Nucleus accumbens (tissue), 56 donors: ENCODE measurements at regions not wholly inside any gene's neighbourhood (a gene's known extent, or its start where the extent isn't known, plus 50 kb on each side); places are given as distances from the start of the nearest gene placed in this dataset.
A peak's percentile ranks its signal among the peaks of the same experiment; 100 is the strongest.

Experiments used
- DNase-seq, 56 donors: peaks; one replicate each; lab custom pipeline; 2025; lab: John Stamatoyannopoulos, UW

- no peak for DNase-seq
Observed at GRCh38 chr21:16517383-16517782, 787.6 kb downstream of the USP25 start.

- no peak for DNase-seq
Observed at GRCh38 chr21:16519036-16519435, 789.3 kb downstream of the USP25 start.

DNA sequence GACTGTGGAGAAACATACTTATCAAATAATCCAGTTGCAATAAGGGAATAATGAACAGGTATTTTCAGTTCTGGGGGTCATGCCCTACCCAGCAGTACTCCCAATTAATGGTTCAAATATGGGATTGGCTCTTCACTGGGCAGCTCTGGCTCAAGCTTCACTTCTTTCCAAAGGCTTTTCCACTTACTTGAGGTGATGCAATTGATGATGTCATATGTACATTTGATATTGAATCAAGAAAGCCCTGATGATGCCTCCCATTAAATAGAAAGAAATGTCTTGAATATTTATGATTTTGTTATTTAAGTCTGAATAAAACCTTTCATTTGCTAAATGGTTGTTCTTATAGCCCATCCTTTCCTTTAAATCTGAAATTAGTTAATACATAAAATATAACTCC is 789.9 kb downstream of the USP25 start:
- DNase-seq = no peak

DNA sequence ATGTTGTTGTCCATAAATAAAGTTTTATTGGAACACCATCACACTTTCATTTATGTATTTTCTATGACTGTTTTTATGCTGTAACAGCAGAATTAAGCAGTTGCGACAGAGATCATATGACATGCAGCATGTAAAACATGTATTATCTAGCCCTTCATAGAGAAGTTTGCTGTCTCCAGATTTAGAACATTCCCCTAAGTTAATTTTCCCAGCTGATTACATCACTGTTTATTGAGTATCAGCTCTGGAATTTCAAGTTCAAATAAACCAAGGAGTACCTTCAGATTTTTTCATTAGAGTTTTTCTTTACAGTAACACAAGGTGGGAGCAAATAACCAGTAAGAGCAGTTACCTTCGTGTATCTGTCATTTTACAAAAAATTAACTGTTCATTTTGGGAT is 792.8 kb downstream of the USP25 start:
- DNase-seq = no peak

GRCh38 chr21:16530656-16531055 is 800.9 kb downstream of the USP25 start:
- no peak for DNase-seq

- DNase-seq = no peak
Observed at GRCh38 chr21:16532840-16533239, 803.1 kb downstream of the USP25 start.

DNA sequence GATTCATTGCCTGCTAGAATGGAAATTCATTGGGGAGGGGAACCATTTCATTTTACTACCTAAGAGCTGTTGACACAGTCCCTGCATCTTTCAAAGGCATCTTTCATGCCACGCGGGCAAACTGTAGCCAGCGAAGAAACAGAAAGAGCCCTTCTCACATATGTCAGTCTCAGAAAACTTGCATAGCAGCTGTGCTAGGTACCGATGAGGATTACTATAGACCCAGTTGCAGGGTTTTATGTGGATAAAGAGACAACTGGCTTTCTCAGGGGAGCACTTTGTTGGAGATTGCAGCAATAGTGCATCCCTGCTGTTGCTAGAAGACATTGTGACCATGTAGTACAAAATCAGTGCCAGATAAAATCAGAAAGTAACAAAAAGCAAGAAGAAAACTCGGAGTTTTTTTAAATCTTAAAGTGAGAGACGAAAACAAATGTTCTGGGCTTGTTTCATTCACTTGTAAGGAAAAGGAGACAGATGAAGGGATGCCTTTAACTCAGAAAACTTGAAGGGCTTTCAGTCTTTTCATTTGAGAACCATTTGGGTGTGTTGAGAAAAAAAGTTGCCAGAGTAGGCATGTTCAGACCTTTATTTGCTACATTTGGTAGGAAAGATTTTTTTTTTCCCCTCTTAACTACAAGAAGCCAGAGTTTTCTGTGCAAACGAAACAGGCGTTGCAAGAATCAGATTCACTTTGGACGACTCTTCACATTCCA is 804.1 kb downstream of the USP25 start:
- DNase-seq = peak in 31 of 56 donors; percentile 1 to 55 (median 21)

- DNase-seq = peak in 51 of 56 donors; percentile 9 to 91 (median 64)
Observed at GRCh38 chr21:16534408-16535101, 804.8 kb downstream of the USP25 start.

GRCh38 chr21:16535102-16535422 is 805.3 kb downstream of the USP25 start:
- peak in 54 of 56 donors; percentile 12 to 84 (median 59) for DNase-seq

GRCh38 chr21:16535626-16536025 is 805.8 kb downstream of the USP25 start:
- no peak for DNase-seq

DNA sequence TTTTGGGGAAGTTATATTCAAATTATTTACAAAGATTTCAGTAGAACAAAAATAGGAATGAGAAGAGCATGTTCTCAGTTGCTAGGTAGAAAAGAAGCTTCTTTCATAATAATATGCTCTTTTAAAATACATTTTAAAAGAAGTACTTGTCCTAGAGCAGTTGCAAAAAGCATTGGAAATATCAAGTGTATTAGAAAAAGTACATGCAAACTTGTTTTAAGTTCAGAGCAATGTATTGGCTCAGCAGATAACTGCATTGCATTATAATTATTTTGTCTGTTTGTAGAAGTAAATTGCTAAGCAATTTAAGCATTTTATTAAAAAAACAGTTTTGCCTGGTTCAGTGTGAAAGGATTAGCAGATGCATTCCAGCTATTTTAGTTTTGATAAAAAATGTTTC is 806.4 kb downstream of the USP25 start:
- no peak for DNase-seq

- DNase-seq = peak in 3 of 56 donors; percentile 7 to 21 (median 19)
Observed at GRCh38 chr21:16536643-16537434, 807.1 kb downstream of the USP25 start.

GRCh38 chr21:16537501-16537900 is 807.7 kb downstream of the USP25 start:
- no peak for DNase-seq

- DNase-seq = no peak
Observed at GRCh38 chr21:16538405-16538804, 808.6 kb downstream of the USP25 start.

- DNase-seq = no peak
Observed at GRCh38 chr21:16538936-16539440, 809.2 kb downstream of the USP25 start.

DNA sequence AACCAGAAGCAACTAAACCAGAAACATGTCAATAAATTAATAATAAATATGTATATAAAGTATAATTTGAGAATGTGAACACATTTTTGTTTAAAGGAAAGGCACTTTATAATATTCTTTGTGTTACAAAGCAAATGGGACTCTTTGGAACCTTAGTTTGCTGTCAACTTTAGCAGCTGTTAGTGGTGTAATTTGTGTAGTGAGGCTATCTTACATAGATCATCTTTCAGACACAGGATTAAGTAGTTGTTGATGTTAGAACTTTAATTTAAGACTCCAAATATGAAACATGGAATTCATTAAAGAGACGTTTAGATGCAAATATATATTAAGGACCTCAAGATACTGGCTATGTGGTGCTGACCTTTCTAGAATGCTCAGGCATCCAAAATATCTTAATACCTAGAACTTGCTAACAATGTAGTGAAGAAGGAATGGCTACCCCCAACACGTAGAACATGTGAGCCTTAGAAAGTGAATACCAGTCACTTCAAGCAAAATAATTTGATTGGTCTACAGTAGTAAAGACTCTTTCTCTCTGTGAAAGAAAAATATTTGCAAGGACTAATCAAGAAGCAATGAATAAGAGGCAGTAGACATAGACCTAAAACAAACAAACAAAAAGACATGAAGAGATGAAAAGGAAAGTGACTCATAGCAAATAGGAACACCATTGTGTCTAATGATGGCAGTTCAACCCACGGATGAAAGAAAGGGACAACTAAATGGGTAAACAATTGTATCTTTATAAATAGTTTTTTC is 811.4 kb downstream of the USP25 start:
- no peak for DNase-seq

DNA sequence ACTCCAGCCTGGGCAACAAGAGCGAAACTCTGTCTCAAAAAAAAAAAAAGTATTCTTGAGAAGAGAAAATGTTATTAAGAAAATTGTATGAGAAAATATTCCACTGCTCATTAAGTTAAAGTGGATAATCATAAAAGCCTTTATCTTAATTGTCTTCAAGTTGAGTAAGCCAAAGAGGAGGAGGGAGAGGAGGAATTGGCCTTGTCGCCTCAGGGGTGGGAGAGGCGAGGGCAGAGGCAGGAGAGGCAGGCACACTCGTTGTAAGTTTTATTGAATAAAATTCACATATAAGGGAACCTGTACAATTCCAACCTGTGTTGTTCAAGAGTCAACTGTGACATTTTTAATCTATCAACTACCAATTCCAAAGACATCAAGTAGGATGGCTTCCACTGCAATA is 820.3 kb downstream of the USP25 start:
- DNase-seq = no peak

DNA sequence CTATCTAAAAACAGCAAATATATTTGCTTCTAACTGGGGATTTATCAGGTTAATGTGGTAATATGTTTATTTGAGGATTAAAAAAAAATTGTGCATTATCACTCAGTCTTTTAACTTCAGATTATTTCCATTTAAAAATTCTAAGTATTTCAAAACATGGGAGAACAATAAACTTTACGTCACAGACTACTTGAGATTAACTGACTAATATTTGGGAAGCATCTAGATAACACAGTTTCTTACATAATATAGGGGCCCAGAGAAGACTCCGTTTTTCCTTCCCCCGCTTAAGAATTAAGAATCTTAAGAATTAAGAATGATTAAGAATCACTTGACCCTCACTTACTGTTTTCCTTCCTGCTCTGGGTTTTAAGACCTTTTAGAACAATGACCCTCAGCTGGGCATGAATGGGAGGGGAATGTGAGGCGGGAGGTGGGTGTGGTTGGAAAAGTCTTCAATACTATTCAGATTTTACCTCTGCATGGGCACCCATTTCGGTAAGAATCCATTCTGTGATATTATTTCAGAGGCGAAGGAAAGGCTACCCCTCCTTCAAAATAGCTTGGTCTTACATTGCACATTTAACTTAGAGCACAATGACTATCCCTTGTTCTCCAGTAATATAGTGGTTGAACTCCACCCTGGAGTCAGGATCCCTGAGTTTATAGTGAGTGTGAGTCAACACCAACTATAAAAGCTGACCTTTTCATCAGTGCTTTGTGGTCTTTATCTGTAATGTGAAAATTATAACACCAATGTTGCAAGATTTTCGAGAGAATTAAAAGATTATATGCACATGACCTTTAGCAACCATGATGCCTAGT is 821.3 kb downstream of the USP25 start:
- no peak for DNase-seq

GRCh38 chr21:16552880-16553279 is 823.1 kb downstream of the USP25 start:
- DNase-seq = no peak

DNA sequence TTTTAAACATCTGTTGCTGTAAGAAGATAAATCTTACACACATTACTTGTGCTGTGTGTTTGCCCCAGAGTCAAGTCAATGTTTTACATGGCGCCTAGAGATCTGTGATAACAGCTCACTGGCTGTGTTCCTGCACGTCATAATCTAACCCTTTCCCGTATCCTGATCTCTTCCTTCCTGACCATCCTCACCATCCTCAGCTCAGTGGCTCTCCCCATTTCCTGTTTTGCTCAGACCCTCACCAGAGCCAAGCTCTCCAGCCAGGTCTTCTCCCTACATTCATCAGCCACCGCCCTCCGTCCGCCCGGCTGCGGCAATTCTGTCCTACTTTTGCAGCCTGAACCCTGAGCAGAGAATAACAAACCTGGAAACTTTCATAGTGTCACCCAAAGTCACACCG is 824.7 kb downstream of the USP25 start:
- no peak for DNase-seq
